Epithelial cell of proximal tubule (primary cell): ENCODE measurements at regions not wholly inside any gene's neighbourhood (a gene's known extent, or its start where the extent isn't known, plus 50 kb on each side); places are given as distances from the start of the nearest gene placed in this dataset.

Source experiments
- DNase-seq: peaks from one replicate; pipeline ENCODE4 v3.0.0-alpha.2; 2011; ENCODE audit warnings: low read depth
- H3K4me3 ChIP-seq: 2 replicates; pipeline ENCODE4 v1.5.1; 2011; ENCODE audit warnings: low read depth, mild to moderate bottlenecking, low read length
- TF ChIP-seq, protein P1 (sequence below): conservative IDR thresholded peaks from 2 replicates; pipeline ENCODE4 v1.5.1; 2012; ENCODE audit warnings: low read depth, mild to moderate bottlenecking, low read length

- no peak overlapping the region for H3K4me3 ChIP-seq
- DNase-seq = no peak
- TF ChIP-seq, protein P1, sequence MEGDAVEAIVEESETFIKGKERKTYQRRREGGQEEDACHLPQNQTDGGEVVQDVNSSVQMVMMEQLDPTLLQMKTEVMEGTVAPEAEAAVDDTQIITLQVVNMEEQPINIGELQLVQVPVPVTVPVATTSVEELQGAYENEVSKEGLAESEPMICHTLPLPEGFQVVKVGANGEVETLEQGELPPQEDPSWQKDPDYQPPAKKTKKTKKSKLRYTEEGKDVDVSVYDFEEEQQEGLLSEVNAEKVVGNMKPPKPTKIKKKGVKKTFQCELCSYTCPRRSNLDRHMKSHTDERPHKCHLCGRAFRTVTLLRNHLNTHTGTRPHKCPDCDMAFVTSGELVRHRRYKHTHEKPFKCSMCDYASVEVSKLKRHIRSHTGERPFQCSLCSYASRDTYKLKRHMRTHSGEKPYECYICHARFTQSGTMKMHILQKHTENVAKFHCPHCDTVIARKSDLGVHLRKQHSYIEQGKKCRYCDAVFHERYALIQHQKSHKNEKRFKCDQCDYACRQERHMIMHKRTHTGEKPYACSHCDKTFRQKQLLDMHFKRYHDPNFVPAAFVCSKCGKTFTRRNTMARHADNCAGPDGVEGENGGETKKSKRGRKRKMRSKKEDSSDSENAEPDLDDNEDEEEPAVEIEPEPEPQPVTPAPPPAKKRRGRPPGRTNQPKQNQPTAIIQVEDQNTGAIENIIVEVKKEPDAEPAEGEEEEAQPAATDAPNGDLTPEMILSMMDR = no peak
Measured at GRCh38 chr3:73915886-73916285, 291.1 kb upstream of the PDZRN3 start.

GRCh38 chr3:73908218-73908617, 283.5 kb upstream of the PDZRN3 start:
- no peak overlapping the region for H3K4me3 ChIP-seq
- DNase-seq = no peak
- TF ChIP-seq, protein P1 = no peak

- TF ChIP-seq, protein P1 = no peak
- DNase-seq = no peak
- H3K4me3 ChIP-seq = no peak overlapping the region
Measured at GRCh38 chr3:73901686-73902085, 276.9 kb upstream of the PDZRN3 start.

DNA sequence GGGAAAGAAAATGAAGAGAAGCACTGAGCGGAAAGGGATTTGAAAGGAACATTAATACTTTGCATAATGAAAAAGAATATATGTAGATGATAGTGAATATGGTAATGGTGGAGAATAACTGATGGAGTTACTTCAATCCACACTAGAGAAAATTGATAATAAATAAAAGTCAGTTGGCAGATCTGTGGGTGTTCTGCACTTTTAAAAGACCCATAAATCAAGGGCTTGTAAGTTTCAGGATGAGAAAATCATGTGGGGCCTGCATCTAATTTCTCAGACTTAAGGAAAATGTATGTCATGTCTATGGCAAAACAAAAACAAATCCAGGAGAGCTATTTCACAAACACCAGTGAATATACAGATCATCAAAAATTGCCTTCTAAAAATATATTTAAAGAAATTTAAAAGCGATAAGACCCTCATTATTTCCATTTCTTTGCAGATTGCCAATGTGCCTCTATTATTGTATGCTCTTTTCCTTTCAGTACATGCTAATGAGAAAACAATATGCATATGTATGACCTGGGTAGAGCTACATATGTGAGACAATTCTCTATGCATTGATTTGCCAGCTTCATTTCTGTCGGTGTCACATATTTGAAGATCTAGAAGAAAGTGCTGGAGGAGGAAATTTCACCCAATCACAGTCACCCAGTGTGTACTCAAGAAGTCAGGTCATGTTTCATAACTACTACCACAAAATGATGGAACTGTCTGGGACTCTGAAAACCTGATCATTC, 269.9 kb upstream of the PDZRN3 start:
- DNase-seq = no peak
- no peak overlapping the region for H3K4me3 ChIP-seq
- TF ChIP-seq, protein P1 = no peak

- TF ChIP-seq, protein P1 = no peak
Measured at GRCh38 chr3:73893089-73893488, 268.3 kb upstream of the PDZRN3 start.

DNA sequence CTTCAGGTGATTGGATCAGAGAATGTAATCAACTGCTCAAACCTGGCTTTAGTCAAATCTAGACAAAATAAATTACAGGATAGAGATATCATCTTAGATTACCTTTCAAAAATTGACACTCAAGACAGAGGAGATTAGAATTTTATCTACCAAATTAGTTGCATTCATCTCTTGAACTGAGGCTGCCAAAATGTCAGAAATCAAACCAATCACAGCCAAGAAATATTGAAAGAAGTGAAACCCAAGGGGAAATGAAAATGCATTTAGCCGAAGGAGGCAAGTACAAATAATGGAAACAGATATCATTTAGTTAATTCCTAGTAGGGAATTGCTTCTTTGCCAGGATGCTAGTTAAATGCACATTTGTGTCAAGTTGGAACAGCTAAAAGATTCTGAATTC, 261.1 kb upstream of the PDZRN3 start:
- TF ChIP-seq, protein P1 = no peak
- H3K4me3 ChIP-seq = no peak overlapping the region
- no peak for DNase-seq

More at GRCh38 chr3:73893089-73893488, 268.3 kb upstream of the PDZRN3 start:
- H3K4me3 ChIP-seq = no peak overlapping the region
- DNase-seq = no peak

GRCh38 chr3:73884361-73884760, 259.6 kb upstream of the PDZRN3 start:
- no peak overlapping the region for H3K4me3 ChIP-seq
- TF ChIP-seq, protein P1 = no peak
- no peak for DNase-seq
